GM21360 (cell line): ENCODE measurements at regions not wholly inside any gene's neighbourhood (a gene's known extent, or its start where the extent isn't known, plus 50 kb on each side); places are given as distances from the start of the nearest gene placed in this dataset.

Experiments used
- ATAC-seq: cut with Tn5 transposase; IDR thresholded peaks from one replicate; pipeline ENCODE4 v1.9.1; 2021; ENCODE audit warnings: mild to moderate bottlenecking, moderate library complexity; ENCODE audit not compliant: unreplicated experiment

GRCh38 chr6:1123386-1124375, 188.2 kb upstream of the FOXQ1 start:
- ATAC-seq = no peak

GRCh38 chr6:1122083-1122482, 189.8 kb upstream of the FOXQ1 start:
- no peak for ATAC-seq

- ATAC-seq = no peak
Measured at GRCh38 chr6:1118287-1118647, 193.6 kb upstream of the FOXQ1 start.

DNA sequence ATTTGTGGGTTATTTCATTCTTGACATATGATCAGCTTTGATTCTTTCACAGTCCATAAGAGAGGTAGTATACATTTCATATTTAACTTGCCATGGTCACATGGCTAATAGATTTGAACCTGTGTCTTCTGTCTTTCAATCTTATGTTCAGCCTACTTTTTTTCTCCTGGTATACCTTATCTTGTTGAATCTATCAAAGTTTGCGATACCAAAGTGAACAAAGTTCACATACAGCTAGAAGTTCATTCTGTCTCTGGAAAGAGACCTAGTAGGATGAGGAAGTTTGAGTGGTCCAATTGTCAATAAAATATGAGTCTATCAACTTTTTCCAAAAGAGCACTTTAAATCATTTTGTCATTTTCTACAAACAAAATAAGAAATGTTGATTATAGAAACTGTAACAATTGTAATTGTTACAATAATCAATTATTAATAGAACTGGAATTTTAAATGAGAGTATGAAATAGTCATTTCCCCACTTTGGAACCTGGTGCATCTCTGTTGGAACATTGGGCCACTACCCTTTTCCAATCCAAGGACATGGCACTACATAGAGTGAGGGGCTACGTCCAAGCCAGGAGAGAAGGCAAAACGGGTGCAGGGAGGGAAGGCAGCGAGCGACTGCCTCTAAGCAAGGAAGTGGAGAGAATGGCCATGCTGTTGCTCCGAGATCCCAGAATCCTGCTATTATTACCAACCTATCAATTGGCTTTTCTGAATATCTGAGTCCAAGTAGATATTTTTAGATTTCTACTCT, 194.2 kb upstream of the FOXQ1 start:
- ATAC-seq = no peak

GRCh38 chr6:1116149-1116548, 195.7 kb upstream of the FOXQ1 start:
- no peak for ATAC-seq

GRCh38 chr6:1113916-1114540, 197.9 kb upstream of the FOXQ1 start:
- no peak for ATAC-seq

DNA sequence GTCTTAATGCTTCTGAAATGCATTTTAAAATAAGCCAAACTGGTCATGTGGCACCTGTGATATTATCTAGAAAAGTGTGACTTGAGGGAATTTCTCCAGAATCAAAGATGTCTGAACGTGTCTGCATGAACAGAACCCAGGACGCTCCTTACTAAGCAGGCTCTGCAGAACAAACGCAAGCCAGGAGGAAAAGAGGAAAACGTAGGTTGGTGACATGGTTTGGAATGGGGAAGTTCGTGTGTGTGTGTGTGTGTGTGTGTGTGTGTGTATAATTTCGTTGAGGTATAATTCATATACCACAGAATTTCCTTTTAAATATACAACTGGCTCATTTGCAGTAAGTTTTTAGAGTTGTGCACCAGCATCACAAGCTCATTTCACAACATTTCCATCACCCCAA, 200.5 kb upstream of the FOXQ1 start:
- no peak for ATAC-seq

GRCh38 chr6:1110941-1111349, 201.0 kb upstream of the FOXQ1 start:
- ATAC-seq = no peak

DNA sequence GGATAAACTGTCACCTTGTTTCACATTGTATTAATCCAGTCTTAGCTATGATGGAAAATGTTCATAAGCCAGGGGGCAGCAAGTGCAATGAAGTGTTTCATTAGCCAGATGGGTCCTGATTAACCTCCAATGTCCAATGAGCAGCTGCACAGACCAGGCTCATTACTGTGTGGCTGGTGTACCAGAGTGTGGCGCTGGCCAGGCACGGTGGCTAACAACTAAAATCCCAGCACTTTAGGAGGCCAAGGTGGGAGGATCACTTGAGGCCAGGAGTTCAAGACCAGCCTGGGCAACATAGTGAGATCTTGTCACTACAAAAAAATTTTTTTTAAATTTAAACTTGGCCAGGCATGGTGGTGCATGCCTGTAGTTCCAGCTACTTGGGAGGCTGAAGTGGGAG, 201.7 kb upstream of the FOXQ1 start:
- no peak for ATAC-seq

DNA sequence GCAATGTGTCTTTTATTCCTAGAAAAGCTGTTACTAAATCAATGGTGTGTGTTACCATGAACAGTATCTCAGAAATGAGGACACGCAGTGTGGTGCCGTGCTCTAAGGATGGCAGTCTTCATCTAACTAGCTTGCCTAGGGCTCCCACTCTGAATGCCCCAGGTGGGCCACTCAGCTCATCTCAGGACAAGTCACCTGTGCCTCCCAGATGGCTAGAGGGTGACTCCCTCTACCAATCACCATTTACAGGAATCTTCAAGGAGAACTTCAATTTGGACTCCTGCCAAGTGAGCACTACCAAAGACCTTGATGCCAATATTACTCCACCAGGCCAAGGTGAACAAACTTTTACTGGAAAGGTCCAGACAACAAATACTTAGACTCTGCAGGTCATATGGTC, 202.8 kb upstream of the FOXQ1 start:
- ATAC-seq = no peak

DNA sequence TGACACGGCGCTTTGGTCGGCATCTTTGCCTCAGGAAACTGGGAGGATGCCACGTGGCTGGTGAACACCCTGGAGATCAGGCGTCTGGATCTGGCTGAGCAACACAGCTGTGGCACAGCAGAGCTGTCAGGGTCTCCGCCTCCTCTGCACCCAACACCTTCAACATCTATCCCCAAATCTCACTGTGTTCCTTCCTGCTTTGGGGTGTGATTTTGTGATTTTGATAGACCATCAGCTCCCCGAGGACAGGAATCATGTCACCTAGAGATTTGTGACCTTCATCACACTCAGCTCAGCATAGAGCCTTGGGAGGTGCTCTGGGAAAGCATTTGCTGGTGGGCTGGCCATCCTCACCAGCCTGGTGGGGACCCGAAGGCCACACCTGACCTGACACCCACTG, 203.7 kb upstream of the FOXQ1 start:
- no peak for ATAC-seq

GRCh38 chr6:1107578-1107977, 204.3 kb upstream of the FOXQ1 start:
- ATAC-seq = no peak

GRCh38 chr6:1105833-1106400, 206.0 kb upstream of the FOXQ1 start:
- ATAC-seq = no peak

GRCh38 chr6:1104988-1105670, 206.8 kb upstream of the FOXQ1 start:
- no peak for ATAC-seq

DNA sequence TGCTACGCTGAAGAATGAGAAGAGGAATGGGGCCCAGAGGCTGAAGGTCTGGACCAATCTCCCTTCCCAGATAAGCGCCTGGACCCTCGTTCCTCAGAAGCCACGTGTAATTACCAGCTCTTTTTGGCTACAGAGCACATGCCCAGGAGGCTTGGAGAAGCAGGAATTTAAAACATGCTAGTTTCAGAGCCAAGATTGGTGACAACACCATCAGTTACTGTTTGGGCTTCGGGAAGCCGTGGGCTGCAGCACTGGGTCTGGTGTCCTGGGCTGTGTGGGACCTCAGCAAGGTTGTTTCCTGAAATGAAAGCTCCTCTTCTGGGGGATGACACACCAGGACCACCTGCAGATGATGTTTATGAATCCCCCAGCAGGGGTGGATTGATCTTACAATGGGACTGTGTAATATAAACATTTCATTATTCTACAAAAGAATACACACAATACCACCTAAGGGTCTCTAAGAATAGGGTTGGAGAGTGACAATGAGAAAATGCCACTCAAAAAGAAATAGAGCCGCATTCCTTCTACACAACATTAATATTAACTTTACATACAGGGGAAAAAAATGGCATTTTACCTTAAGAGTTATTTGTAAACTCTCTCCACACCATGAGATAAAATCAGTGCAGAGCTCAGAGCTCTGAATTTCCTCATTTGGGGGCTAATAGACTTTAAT, 207.8 kb upstream of the FOXQ1 start:
- no peak for ATAC-seq

DNA sequence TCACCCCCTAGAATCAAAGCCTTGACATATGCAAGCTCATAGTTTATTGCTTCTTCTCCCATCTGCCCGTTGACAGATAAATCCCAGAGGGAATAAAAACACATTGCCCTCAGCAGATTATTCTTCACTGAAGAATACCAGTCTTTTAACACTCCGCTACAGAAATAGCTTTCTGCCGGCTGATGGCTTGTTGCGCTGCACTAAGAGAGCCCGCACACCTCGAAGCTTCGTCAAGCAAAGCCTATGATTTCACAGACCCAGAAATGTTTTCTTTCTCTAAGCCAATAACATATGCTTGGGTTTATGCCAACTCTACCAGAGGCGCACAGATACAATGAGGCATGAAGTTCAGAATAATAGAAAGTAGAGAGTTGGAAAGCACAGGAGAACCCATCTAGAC, 208.9 kb upstream of the FOXQ1 start:
- ATAC-seq = no peak

- ATAC-seq = no peak
Measured at GRCh38 chr6:1100269-1100668, 211.6 kb upstream of the FOXQ1 start.

- no peak for ATAC-seq
Measured at GRCh38 chr6:1099264-1099663, 212.6 kb upstream of the FOXQ1 start.

- no peak for ATAC-seq
Measured at GRCh38 chr6:1096967-1097765, 214.7 kb upstream of the FOXQ1 start.
